ENCODE measurements at regions not wholly inside any gene's neighbourhood (a gene's known extent, or its start where the extent isn't known, plus 50 kb on each side); places are given as distances from the start of the nearest gene placed in this dataset.
A peak's percentile ranks its signal among the peaks of the same experiment; 100 is the strongest.

GRCh38 chr2:221245772-221246171 lies 326.3 kb downstream of the EPHA4 start:
- Histone ChIP-seq H3K27ac (no peak overlapping the region), H3K36me3 (no peaks in the 10 kb centered on the region), H3K4me3 (no peak overlapping the region), H3K4me1 (no peaks in the 10 kb centered on the region), H3K27me3 (no peaks in the 10 kb centered on the region), H3K9me3 (peaks cover 0 to 3% of the 10 kb centered on the region in 2 donors)
- no peak for TF ChIP-seq CTCF (IDR thresholded peaks at IDR 0.05)
- TF ChIP-seq POLR2AphosphoS5 (IDR thresholded peaks at IDR 0.05): no peak
- TF ChIP-seq POLR2A (IDR thresholded peaks at IDR 0.05): no peak
- intact Hi-C loops (cut with DNase I; ENCODE audit: low total_unique reads): no loop called here
- no peak for DNase-seq (ENCODE audit: low spot score in 2 of 2)

DNA sequence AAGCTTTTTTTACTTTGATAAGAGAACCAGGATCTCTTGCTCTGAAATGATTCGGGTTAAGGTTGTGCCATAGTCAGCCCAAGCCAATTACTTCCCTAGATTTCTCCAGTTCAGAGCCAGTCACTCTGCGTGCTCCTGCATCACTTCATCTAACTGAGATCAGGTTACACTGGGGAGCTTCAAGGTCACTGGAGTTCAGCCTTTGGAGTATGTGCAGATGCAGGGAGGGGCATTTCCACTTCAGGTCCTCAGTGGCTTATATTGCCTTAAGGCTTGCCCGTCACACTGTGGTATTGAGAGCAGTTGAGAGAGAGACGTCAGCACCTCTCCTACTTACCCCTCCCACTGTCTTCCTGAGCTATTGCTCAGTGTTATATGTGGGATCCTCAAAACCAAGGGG lies 317.8 kb downstream of the EPHA4 start:
- intact Hi-C loops (cut with DNase I; ENCODE audit: low total_unique reads): no loop called here
- Histone ChIP-seq H3K27ac (no peak overlapping the region), H3K9me3 (no peaks in the 10 kb centered on the region), H3K4me3 (no peak overlapping the region), H3K36me3 (no peaks in the 10 kb centered on the region), H3K4me1 (no peaks in the 10 kb centered on the region), H3K27me3 (no peaks in the 10 kb centered on the region)
- no peak for DNase-seq (ENCODE audit: low spot score in 2 of 2)
- no peak for TF ChIP-seq POLR2A (IDR thresholded peaks at IDR 0.05)
- TF ChIP-seq CTCF (IDR thresholded peaks at IDR 0.05): no peak
- no peak for TF ChIP-seq POLR2AphosphoS5 (IDR thresholded peaks at IDR 0.05)

- H3K27me3 ChIP-seq: no peaks in the 10 kb centered on the region
- H3K4me1 ChIP-seq: no peaks in the 10 kb centered on the region
- no peak for DNase-seq (ENCODE audit: low spot score in 2 of 2)
- no peaks in the 10 kb centered on the region for H3K36me3 ChIP-seq
- H3K9me3 ChIP-seq: no peaks in the 10 kb centered on the region
- TF ChIP-seq POLR2AphosphoS5 (IDR thresholded peaks at IDR 0.05) (no peak), CTCF (IDR thresholded peaks at IDR 0.05) (no peak), POLR2A (IDR thresholded peaks at IDR 0.05) (no peak)
- no peak overlapping the region for H3K27ac ChIP-seq
- intact Hi-C loops (cut with DNase I; ENCODE audit: low total_unique reads): no loop called here
- H3K4me3 ChIP-seq: no peak overlapping the region
These were observed 316.2 kb downstream of the EPHA4 start for GRCh38 chr2:221255862-221256261.

- Histone ChIP-seq H3K4me1 (no peaks in the 10 kb centered on the region), H3K27me3 (peaks cover 0 to 2% of the 10 kb centered on the region in 2 donors), H3K4me3 (no peak overlapping the region), H3K36me3 (no peaks in the 10 kb centered on the region), H3K27ac (no peak overlapping the region), H3K9me3 (no peaks in the 10 kb centered on the region)
- no peak for TF ChIP-seq CTCF (IDR thresholded peaks at IDR 0.05)
- no peak for TF ChIP-seq POLR2A (IDR thresholded peaks at IDR 0.05)
- no peak for TF ChIP-seq POLR2AphosphoS5 (IDR thresholded peaks at IDR 0.05)
- intact Hi-C loops (cut with DNase I; ENCODE audit: low total_unique reads): no loop called here
- no peak for DNase-seq (ENCODE audit: low spot score in 2 of 2)
These were observed 313.6 kb downstream of the EPHA4 start for GRCh38 chr2:221258464-221258863.

- H3K4me3 ChIP-seq: no peak overlapping the region
- intact Hi-C loops (cut with DNase I; ENCODE audit: low total_unique reads): no loop called here
- peaks cover 0 to 2% of the 10 kb centered on the region in 2 donors for H3K27me3 ChIP-seq
- no peaks in the 10 kb centered on the region for H3K9me3 ChIP-seq
- H3K4me1 ChIP-seq: no peaks in the 10 kb centered on the region
- H3K27ac ChIP-seq: peak overlapping the region in 1 of 2 donors; percentile 11
- H3K36me3 ChIP-seq: no peaks in the 10 kb centered on the region
- DNase-seq (ENCODE audit: low spot score in 2 of 2): peak in 1 of 2 donors; percentile 41
- no peak for TF ChIP-seq CTCF (IDR thresholded peaks at IDR 0.05)
- TF ChIP-seq POLR2A (IDR thresholded peaks at IDR 0.05): no peak
- TF ChIP-seq POLR2AphosphoS5 (IDR thresholded peaks at IDR 0.05): no peak
These were observed 309.5 kb downstream of the EPHA4 start for GRCh38 chr2:221262651-221263050.

Measured in breast epithelium (tissue), 4 donors.